KMS-11 (cell line): ENCODE measurements at regions not wholly inside any gene's neighbourhood (a gene's known extent, or its start where the extent isn't known, plus 50 kb on each side); places are given as distances from the start of the nearest gene placed in this dataset.
"Not testable (repeated sequence)": the region's sequence is repeated elsewhere in the genome, so short reads cannot be mapped to it uniquely, and the experiment has no call there.

Source experiments
- H2AFZ ChIP-seq: fragments of 200-600 bp; sonication (generic); 2 replicates; pipeline ENCODE4 v1.6.1; 2016; ENCODE audit warnings: antibody characterized with exemption, mixed run types, low read depth
- H3K27ac ChIP-seq: fragments of 200-600 bp; sonication (generic); 2 replicates; pipeline ENCODE4 v1.6.1; 2016; ENCODE audit warnings: mild to moderate bottlenecking, mixed run types
- H3K27me3 ChIP-seq: fragments of 200-600 bp; sonication (generic); 2 replicates; pipeline ENCODE4 v1.6.1; 2017; ENCODE audit warnings: mild to moderate bottlenecking, low read depth, mixed run types, moderate library complexity; ENCODE audit not compliant: insufficient read depth
- H3K36me3 ChIP-seq: fragments of 200-600 bp; sonication (generic); 2 replicates; pipeline ENCODE4 v1.6.1; 2017; ENCODE audit warnings: mild to moderate bottlenecking, mixed run types; ENCODE audit not compliant: insufficient read depth
- H3K4me1 ChIP-seq: fragments of 200-600 bp; sonication (generic); 2 replicates; pipeline ENCODE4 v1.6.1; 2016; ENCODE audit warnings: mild to moderate bottlenecking, low read depth, mixed run types; ENCODE audit not compliant: poor library complexity, severe bottlenecking
- H3K4me2 ChIP-seq: fragments of 200-600 bp; sonication (generic); 2 replicates; pipeline ENCODE4 v1.7.0; 2016; ENCODE audit warnings: mild to moderate bottlenecking, mixed run types
- H3K4me3 ChIP-seq: fragments of 200-600 bp; sonication (generic); IDR thresholded peaks from 2 replicates; pipeline ENCODE4 v1.6.1; 2017; ENCODE audit warnings: low read depth, low read length, mixed read lengths; ENCODE audit not compliant: insufficient read depth
- H3K79me2 ChIP-seq: fragments of 200-600 bp; sonication (generic); 2 replicates; pipeline ENCODE4 v1.6.1; 2016; ENCODE audit warnings: low read depth, mixed run types; ENCODE audit not compliant: insufficient read depth
- H3K9ac ChIP-seq: fragments of 200-600 bp; sonication (generic); 2 replicates; pipeline ENCODE4 v1.6.1; 2016; ENCODE audit warnings: mild to moderate bottlenecking, mixed run types
- H4K20me1 ChIP-seq: fragments of 200-600 bp; sonication (generic); 2 replicates; pipeline ENCODE4 v1.6.1; 2016; ENCODE audit warnings: mild to moderate bottlenecking, mixed run types; ENCODE audit not compliant: insufficient read depth
- TF ChIP-seq, protein P1 (sequence below): fragments of 200-600 bp; sonication (generic); conservative IDR thresholded peaks from 2 replicates; pipeline ENCODE4 v1.6.1; 2017; ENCODE audit warnings: low read depth, mild to moderate bottlenecking, antibody characterized with exemption, low read length, moderate library complexity, mixed read lengths

GRCh38 chr6:54541541-54541940 lies 233.3 kb downstream of the TINAG start:
- Histone ChIP-seq H3K4me1 (no peaks in the 10 kb centered on the region), H3K27ac (no peak overlapping the region), H3K4me2 (no peak overlapping the region), H3K9ac (no peak overlapping the region), H2AFZ (no peak overlapping the region), H3K4me3 (no peak overlapping the region), H3K79me2 (no peaks in the 10 kb centered on the region), H3K36me3 (no peaks in the 10 kb centered on the region), H4K20me1 (no peaks in the 10 kb centered on the region), H3K27me3 (no peaks in the 10 kb centered on the region)
- TF ChIP-seq, protein P1, sequence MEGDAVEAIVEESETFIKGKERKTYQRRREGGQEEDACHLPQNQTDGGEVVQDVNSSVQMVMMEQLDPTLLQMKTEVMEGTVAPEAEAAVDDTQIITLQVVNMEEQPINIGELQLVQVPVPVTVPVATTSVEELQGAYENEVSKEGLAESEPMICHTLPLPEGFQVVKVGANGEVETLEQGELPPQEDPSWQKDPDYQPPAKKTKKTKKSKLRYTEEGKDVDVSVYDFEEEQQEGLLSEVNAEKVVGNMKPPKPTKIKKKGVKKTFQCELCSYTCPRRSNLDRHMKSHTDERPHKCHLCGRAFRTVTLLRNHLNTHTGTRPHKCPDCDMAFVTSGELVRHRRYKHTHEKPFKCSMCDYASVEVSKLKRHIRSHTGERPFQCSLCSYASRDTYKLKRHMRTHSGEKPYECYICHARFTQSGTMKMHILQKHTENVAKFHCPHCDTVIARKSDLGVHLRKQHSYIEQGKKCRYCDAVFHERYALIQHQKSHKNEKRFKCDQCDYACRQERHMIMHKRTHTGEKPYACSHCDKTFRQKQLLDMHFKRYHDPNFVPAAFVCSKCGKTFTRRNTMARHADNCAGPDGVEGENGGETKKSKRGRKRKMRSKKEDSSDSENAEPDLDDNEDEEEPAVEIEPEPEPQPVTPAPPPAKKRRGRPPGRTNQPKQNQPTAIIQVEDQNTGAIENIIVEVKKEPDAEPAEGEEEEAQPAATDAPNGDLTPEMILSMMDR = no peak

GRCh38 chr6:54559136-54559535 lies 250.9 kb downstream of the TINAG start:
- TF ChIP-seq, protein P1 = no peak
- no peaks in the 10 kb centered on the region for H3K36me3 ChIP-seq
- H3K27ac ChIP-seq = no peak overlapping the region

GRCh38 chr6:54564188-54564587 lies 255.9 kb downstream of the TINAG start:
- H4K20me1 ChIP-seq, H3K36me3 ChIP-seq, H3K4me2 ChIP-seq, H3K79me2 ChIP-seq, H3K9ac ChIP-seq, H3K27ac ChIP-seq, H2AFZ ChIP-seq, H3K4me3 ChIP-seq, H3K4me1 ChIP-seq, H3K27me3 ChIP-seq: not testable (repeated sequence)

More at GRCh38 chr6:54559136-54559535, 250.9 kb downstream of the TINAG start:
- H3K79me2 ChIP-seq = no peaks in the 10 kb centered on the region
- no peak overlapping the region for H3K4me2 ChIP-seq
- no peak overlapping the region for H2AFZ ChIP-seq
- no peaks in the 10 kb centered on the region for H4K20me1 ChIP-seq
- H3K4me3 ChIP-seq = no peak overlapping the region
- no peaks in the 10 kb centered on the region for H3K27me3 ChIP-seq
- H3K4me1 ChIP-seq = no peaks in the 10 kb centered on the region
- no peak overlapping the region for H3K9ac ChIP-seq

DNA sequence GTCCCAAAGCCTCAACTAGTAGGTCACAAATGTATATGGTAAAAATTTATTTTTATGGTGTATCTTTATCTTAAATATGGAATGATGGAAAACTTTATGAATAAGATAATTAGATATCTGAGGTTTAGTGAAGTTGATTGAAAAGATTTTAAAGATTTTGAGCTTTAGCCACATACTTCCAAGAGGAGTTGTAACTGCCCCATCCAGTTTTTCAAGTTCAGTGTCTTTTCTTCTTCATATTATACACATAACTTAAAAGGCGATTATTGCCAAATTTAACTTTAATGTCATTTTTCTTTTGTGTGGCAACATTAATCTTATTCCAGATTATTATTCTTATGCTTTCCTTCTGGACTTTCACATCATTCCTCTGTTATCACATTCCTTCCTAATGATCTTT lies 266.4 kb downstream of the TINAG start:
- no peaks in the 10 kb centered on the region for H4K20me1 ChIP-seq
- TF ChIP-seq, protein P1 = no peak
- H3K4me1 ChIP-seq = no peaks in the 10 kb centered on the region
- no peaks in the 10 kb centered on the region for H3K27me3 ChIP-seq
- H3K79me2 ChIP-seq = no peaks in the 10 kb centered on the region
- no peak overlapping the region for H3K9ac ChIP-seq
- H3K27ac ChIP-seq = no peak overlapping the region
- no peak overlapping the region for H3K4me3 ChIP-seq
- no peak overlapping the region for H2AFZ ChIP-seq
- H3K36me3 ChIP-seq = no peaks in the 10 kb centered on the region
- no peak overlapping the region for H3K4me2 ChIP-seq

DNA sequence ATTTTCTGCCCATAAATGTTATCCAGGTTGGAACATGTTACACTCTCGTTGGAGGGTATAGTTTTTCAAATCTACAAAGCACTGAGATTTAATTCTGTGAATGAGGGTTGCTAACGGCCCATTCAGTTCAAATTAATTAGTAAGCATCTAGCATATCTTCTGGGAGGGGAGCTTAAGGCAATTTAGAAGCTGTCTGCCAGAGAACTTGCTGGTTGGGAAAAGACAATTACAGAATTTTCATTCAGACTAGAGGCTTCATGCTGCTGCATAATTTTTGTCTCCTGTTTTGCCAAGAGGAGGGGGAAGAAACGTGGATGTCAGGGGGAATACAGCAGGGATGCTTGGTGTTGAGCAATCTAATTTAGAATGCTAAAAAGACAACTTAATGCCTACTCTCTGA lies 268.3 kb upstream of the FAM83B start:
- no peaks in the 10 kb centered on the region for H3K4me1 ChIP-seq
- H3K4me3 ChIP-seq = no peak overlapping the region
- H3K27me3 ChIP-seq = no peaks in the 10 kb centered on the region
- no peak overlapping the region for H3K4me2 ChIP-seq
- H3K36me3 ChIP-seq = no peaks in the 10 kb centered on the region
- H4K20me1 ChIP-seq = no peaks in the 10 kb centered on the region
- no peak overlapping the region for H3K9ac ChIP-seq
- TF ChIP-seq, protein P1 = no peak
- no peak overlapping the region for H3K27ac ChIP-seq
- H3K79me2 ChIP-seq = no peaks in the 10 kb centered on the region
- no peak overlapping the region for H2AFZ ChIP-seq
